PFSK-1 (cell line): ENCODE measurements at regions not wholly inside any gene's neighbourhood (a gene's known extent, or its start where the extent isn't known, plus 50 kb on each side); places are given as distances from the start of the nearest gene placed in this dataset.

Source experiments
- FOXP2 ChIP-seq: optimal IDR thresholded peaks from 2 replicates; pipeline ENCODE3; 2011; ENCODE audit warnings: borderline replicate concordance, control low read depth, inconsistent platforms; ENCODE audit not compliant: insufficient read depth; ENCODE audit errors: extremely low read length, extremely low read depth
- POLR2AphosphoS5 ChIP-seq: IDR thresholded peaks from 2 replicates; pipeline ENCODE4 v1.6.1; 2012; ENCODE audit warnings: low read depth, mild to moderate bottlenecking, control low read depth, low read length, moderate library complexity
- REST ChIP-seq, 2 experiments: IDR thresholded peaks; 2 replicates each; pipeline versions ENCODE4 v1.6.1 to v1.8.0; 2011 to 2012; ENCODE audit warnings: low read depth in 2 of 2, low read length in 2 of 2, control low read depth in 1 of 2, inconsistent platforms in 1 of 2, mild to moderate bottlenecking in 1 of 2, moderate library complexity in 1 of 2; ENCODE audit not compliant: insufficient read depth in 1 of 2
- SIN3A ChIP-seq: IDR thresholded peaks from 2 replicates; pipeline ENCODE4 v1.6.1; 2012; ENCODE audit warnings: mild to moderate bottlenecking, low read length, moderate library complexity, borderline replicate concordance; ENCODE audit not compliant: insufficient read depth
- TAF1 ChIP-seq: IDR thresholded peaks from 2 replicates; pipeline ENCODE4 v1.6.1; 2012; ENCODE audit warnings: low read length, control low read depth, borderline replicate concordance; ENCODE audit not compliant: insufficient read depth

GRCh38 chr1:70827030-70827429 lies 220.6 kb downstream of the PTGER3 start:
- TF ChIP-seq POLR2AphosphoS5 = no peak
- TF ChIP-seq SIN3A = no peak
- no peak for TF ChIP-seq TAF1
- TF ChIP-seq REST (IDR thresholded peaks at IDR 0.05; ENCODE audit: insufficient read depth in 1 of 2, low read depth in 2 of 2, low read length in 2 of 2) = no peak
- no peak for TF ChIP-seq FOXP2
